ENCODE measurements at regions not wholly inside any gene's neighbourhood (a gene's known extent, or its start where the extent isn't known, plus 50 kb on each side); places are given as distances from the start of the nearest gene placed in this dataset.

GRCh38 chr2:2933426-2933825 is 444.2 kb downstream of the EIPR1 start:
- TF ChIP-seq, protein P1, sequence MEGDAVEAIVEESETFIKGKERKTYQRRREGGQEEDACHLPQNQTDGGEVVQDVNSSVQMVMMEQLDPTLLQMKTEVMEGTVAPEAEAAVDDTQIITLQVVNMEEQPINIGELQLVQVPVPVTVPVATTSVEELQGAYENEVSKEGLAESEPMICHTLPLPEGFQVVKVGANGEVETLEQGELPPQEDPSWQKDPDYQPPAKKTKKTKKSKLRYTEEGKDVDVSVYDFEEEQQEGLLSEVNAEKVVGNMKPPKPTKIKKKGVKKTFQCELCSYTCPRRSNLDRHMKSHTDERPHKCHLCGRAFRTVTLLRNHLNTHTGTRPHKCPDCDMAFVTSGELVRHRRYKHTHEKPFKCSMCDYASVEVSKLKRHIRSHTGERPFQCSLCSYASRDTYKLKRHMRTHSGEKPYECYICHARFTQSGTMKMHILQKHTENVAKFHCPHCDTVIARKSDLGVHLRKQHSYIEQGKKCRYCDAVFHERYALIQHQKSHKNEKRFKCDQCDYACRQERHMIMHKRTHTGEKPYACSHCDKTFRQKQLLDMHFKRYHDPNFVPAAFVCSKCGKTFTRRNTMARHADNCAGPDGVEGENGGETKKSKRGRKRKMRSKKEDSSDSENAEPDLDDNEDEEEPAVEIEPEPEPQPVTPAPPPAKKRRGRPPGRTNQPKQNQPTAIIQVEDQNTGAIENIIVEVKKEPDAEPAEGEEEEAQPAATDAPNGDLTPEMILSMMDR (IDR thresholded peaks at IDR 0.05) = no peak
- TF ChIP-seq POLR2A (IDR thresholded peaks at IDR 0.05; ENCODE audit: low read depth) (no peak), POLR2AphosphoS5 (IDR thresholded peaks at IDR 0.05) (no peak), EP300 (IDR thresholded peaks at IDR 0.05) (no peak)
